ENCODE measurements at regions not wholly inside any gene's neighbourhood (a gene's known extent, or its start where the extent isn't known, plus 50 kb on each side); places are given as distances from the start of the nearest gene placed in this dataset.

- H3K27me3 Mint-ChIP-seq (ENCODE audit: insufficient read depth, low read depth), result peaks cover 7% of the 10 kb centered on the region
- Histone ChIP-seq H3K9me3 (ENCODE audit: low read depth) (no peaks in the 10 kb centered on the region), H3K9ac (no peak overlapping the region), H3F3A (ENCODE audit: low read depth) (no peaks in the 10 kb centered on the region), H3K4me1 (no peaks in the 10 kb centered on the region), H3K4me2 (no peak overlapping the region), H3K27ac (no peak overlapping the region), H4K20me1 (ENCODE audit: low read depth) (no peaks in the 10 kb centered on the region), H2AFZ (replicated peaks) (no peak overlapping the region), H3K36me3 (no peaks in the 10 kb centered on the region), H3K27me3 (no peaks in the 10 kb centered on the region), H3K4me3 (no peak overlapping the region), H3K79me2 (ENCODE audit: low read depth) (no peaks in the 10 kb centered on the region)
- peaks cover 30% of the 10 kb centered on the region for H3K9me3 Mint-ChIP-seq
- no peak overlapping the region for H3K27ac Mint-ChIP-seq
- no peak for DNase-seq (ENCODE audit: low spot score)
- no peaks in the 10 kb centered on the region for H3K36me3 Mint-ChIP-seq
- H3K4me1 Mint-ChIP-seq, result no peaks in the 10 kb centered on the region
- no peak for TF ChIP-seq CTCF (IDR thresholded peaks at IDR 0.05)
- no peak for TF ChIP-seq EZH2phosphoT487 (IDR thresholded peaks at IDR 0.05)
- TF ChIP-seq EZH2 (IDR thresholded peaks at IDR 0.05), result no peak
- no peak overlapping the region for H3K4me3 Mint-ChIP-seq
These were observed 54.3 kb upstream of the ZNF800 start for GRCh38 chr7:127446842-127447241.

All from neural progenitor cell (in vitro differentiated cells).